Liver (tissue), 7 donors: ENCODE measurements at regions not wholly inside any gene's neighbourhood (a gene's known extent, or its start where the extent isn't known, plus 50 kb on each side); places are given as distances from the start of the nearest gene placed in this dataset.

Source experiments
- DNase-seq: peaks from one replicate; pipeline ENCODE4 v3.0.0-alpha.2; 2017; ENCODE audit warnings: low spot score
- H3K27ac ChIP-seq, 2 donors: one replicate each; pipeline ENCODE4 v1.7.0; 2013; ENCODE audit warnings: inconsistent platforms in 2 of 2, low read length in 2 of 2, control low read depth in 1 of 2, low read depth in 1 of 2, mild to moderate bottlenecking in 1 of 2
- H3K27me3 ChIP-seq, 4 donors: one replicate each; pipeline versions ENCODE4 v1.6.1 to v1.7.0; 2013; ENCODE audit warnings: low read length in 3 of 4, inconsistent platforms in 1 of 4, mild to moderate bottlenecking in 1 of 4, moderate library complexity in 1 of 4; ENCODE audit not compliant: control insufficient read depth in 4 of 4, insufficient read depth in 4 of 4
- H3K36me3 ChIP-seq, 4 donors: one replicate each; pipeline versions ENCODE4 v1.6.1 to v1.7.0; 2013; ENCODE audit warnings: low read length in 3 of 4, mild to moderate bottlenecking in 3 of 4, low read depth in 1 of 4, moderate library complexity in 1 of 4; ENCODE audit not compliant: control insufficient read depth in 4 of 4, insufficient read depth in 3 of 4
- H3K4me1 ChIP-seq, 4 donors: one replicate each; pipeline versions ENCODE4 v1.6.1 to v1.7.0; 2013; ENCODE audit warnings: low read length in 3 of 4, mild to moderate bottlenecking in 3 of 4, moderate library complexity in 1 of 4; ENCODE audit not compliant: control insufficient read depth in 4 of 4, insufficient read depth in 4 of 4
- H3K4me3 ChIP-seq, 3 donors: one replicate each; pipeline versions ENCODE4 v1.6.1 to v1.7.0; 2013; ENCODE audit warnings: low read length in 3 of 3, control low read depth in 1 of 3, low read depth in 1 of 3, mild to moderate bottlenecking in 1 of 3
- H3K9ac ChIP-seq, 2 donors: one replicate each; pipeline ENCODE4 v1.7.0; 2013; ENCODE audit warnings: low read length in 2 of 2, mild to moderate bottlenecking in 2 of 2, moderate library complexity in 2 of 2, control low read depth in 1 of 2, low read depth in 1 of 2
- H3K9me3 ChIP-seq, 4 donors: one replicate each; pipeline versions ENCODE4 v1.6.1 to v1.7.0; 2013; ENCODE audit warnings: low read length in 3 of 4; ENCODE audit not compliant: control insufficient read depth in 4 of 4
- FOXA2 ChIP-seq: IDR thresholded peaks from 2 replicates; pipeline ENCODE4 v1.6.1; 2016; ENCODE audit warnings: antibody characterized with exemption
- GABPA ChIP-seq, 2 donors: IDR thresholded peaks in 1 of 2; conservative IDR thresholded peaks in 1 of 2; 2 replicates each; pipeline ENCODE4 v1.6.1; 2016; ENCODE audit warnings: antibody characterized with exemption in 2 of 2, mild to moderate bottlenecking in 1 of 2, moderate library complexity in 1 of 2
- HNF4A ChIP-seq, 2 donors: conservative IDR thresholded peaks; 2 replicates each; pipeline ENCODE4 v1.6.1; 2016; ENCODE audit warnings: antibody characterized with exemption in 2 of 2, mild to moderate bottlenecking in 2 of 2
- HNF4G ChIP-seq: IDR thresholded peaks from 2 replicates; pipeline ENCODE4 v1.6.1; 2016; ENCODE audit warnings: antibody characterized with exemption
- JUND ChIP-seq, 2 donors: IDR thresholded peaks; 2 replicates each; pipeline ENCODE4 v1.6.1; 2016; ENCODE audit warnings: antibody characterized with exemption in 2 of 2
- NR2F2 ChIP-seq: IDR thresholded peaks from 2 replicates; pipeline ENCODE4 v1.6.1; 2016; ENCODE audit warnings: antibody characterized with exemption
- RAD21 ChIP-seq, 2 donors: IDR thresholded peaks; 2 replicates each; pipeline ENCODE4 v1.6.1; 2016; ENCODE audit warnings: antibody characterized with exemption in 2 of 2, mild to moderate bottlenecking in 2 of 2
- REST ChIP-seq: IDR thresholded peaks from 2 replicates; pipeline ENCODE4 v1.6.1; 2016; ENCODE audit warnings: antibody characterized with exemption, mild to moderate bottlenecking
- RXRA ChIP-seq, 2 donors: IDR thresholded peaks; 2 replicates each; pipeline ENCODE4 v1.6.1; 2017 to 2018; ENCODE audit warnings: antibody characterized with exemption in 2 of 2, mild to moderate bottlenecking in 1 of 2
- TAF1 ChIP-seq: conservative IDR thresholded peaks from 2 replicates; pipeline ENCODE4 v1.6.1; 2016; ENCODE audit warnings: antibody characterized with exemption, mild to moderate bottlenecking
- YY1 ChIP-seq: IDR thresholded peaks from 2 replicates; pipeline ENCODE4 v1.6.1; 2016; ENCODE audit warnings: antibody characterized with exemption, mild to moderate bottlenecking
- ZBTB33 ChIP-seq: IDR thresholded peaks from 2 replicates; pipeline ENCODE4 v1.6.1; 2016; ENCODE audit warnings: antibody characterized with exemption
- WGBS: extraction: QIAGEN DNeasy Blood & Tissue Kit; methylation state at CpG from one replicate; pipeline ENCODE4 v1.1.7; 2013; 5-methylcytosine and 5-hydroxymethylcytosine counted together
- TF ChIP-seq, protein P1 (sequence below): IDR thresholded peaks from 2 replicates; pipeline ENCODE4 v1.6.1; 2016; ENCODE audit warnings: antibody characterized with exemption
- TF ChIP-seq, protein P2 (sequence below): IDR thresholded peaks from 2 replicates; pipeline ENCODE4 v1.6.1; 2016; ENCODE audit warnings: antibody characterized with exemption
- donor health status: healthy.
- donor health status: healthy.
- donor health status: healthy.
- donor health status: healthy.

DNA sequence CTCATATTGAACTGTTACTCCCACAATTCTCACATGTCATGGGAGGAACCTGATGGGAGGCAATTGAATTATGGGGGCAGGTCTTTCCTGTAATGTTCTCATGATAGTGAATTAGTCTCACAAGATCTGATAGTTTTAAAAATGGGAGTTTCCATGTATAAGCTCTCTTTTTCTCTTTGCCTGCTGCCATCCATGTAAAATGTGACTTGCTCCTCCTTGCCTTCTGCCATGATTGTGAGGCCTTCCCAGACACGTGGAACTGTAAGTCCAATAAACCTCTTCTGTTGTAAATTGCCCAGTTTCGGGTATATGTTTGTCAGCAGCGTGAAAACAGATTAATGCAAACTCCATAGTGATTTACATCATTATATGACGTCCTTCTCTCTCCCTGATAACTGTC lies 759.7 kb upstream of the RGS18 start (continued):
- no peak for TF ChIP-seq NR2F2
- TF ChIP-seq, protein P1, sequence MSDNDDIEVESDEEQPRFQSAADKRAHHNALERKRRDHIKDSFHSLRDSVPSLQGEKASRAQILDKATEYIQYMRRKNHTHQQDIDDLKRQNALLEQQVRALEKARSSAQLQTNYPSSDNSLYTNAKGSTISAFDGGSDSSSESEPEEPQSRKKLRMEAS = no peak

DNA sequence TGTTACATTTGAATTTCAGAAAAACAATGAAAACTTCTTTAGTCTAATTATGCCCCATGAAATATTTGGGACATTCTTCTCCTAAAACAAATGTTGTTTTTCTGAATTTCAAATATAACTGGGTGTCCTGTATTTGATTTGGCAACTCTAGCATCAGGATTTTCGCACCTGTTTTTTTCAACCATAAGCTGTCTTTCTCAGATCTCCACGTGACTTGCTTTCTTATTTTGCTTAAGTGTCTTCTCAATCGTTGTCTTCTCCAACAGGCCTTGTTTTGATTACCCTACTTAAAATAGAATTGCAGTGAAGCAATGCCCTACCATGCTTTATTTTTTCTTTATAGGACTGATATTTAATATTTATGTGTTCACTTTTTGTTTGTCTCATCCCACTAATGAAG lies 752.8 kb upstream of the RGS18 start:
- no peaks in the 10 kb centered on the region for H3K9me3 ChIP-seq
- H3K27me3 ChIP-seq = no peaks in the 10 kb centered on the region
- 54% methylated on average over 3 of the region's 3 CpGs for WGBS
- TF ChIP-seq JUND (IDR thresholded peaks at IDR 0.05) (no peak), TAF1 (no peak), HNF4G (no peak), ZBTB33 (no peak), GABPA (IDR thresholded peaks at IDR 0.05 in 1 of 2, conservative IDR thresholded peaks at IDR 0.05 in 1 of 2) (no peak), REST (no peak), YY1 (no peak), NR2F2 (no peak), HNF4A (conservative IDR thresholded peaks at IDR 0.05) (no peak), RXRA (IDR thresholded peaks at IDR 0.05) (no peak), FOXA2 (no peak)
- TF ChIP-seq, protein P1 = no peak
- TF ChIP-seq, protein P2, sequence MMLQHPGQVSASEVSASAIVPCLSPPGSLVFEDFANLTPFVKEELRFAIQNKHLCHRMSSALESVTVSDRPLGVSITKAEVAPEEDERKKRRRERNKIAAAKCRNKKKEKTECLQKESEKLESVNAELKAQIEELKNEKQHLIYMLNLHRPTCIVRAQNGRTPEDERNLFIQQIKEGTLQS = no peak
- no peaks in the 10 kb centered on the region for H3K4me1 ChIP-seq
- no peak overlapping the region for H3K9ac ChIP-seq
- H3K36me3 ChIP-seq = no peaks in the 10 kb centered on the region
- H3K4me3 ChIP-seq = no peak overlapping the region
- H3K27ac ChIP-seq = no peak overlapping the region
- no peak for DNase-seq

GRCh38 chr1:191414981-191415640 lies 743.2 kb upstream of the RGS18 start:
- no peaks in the 10 kb centered on the region for H3K27me3 ChIP-seq
- 59% methylated on average over 2 of the region's 2 CpGs for WGBS
- TF ChIP-seq YY1 (no peak), HNF4A (conservative IDR thresholded peaks at IDR 0.05) (no peak), RXRA (IDR thresholded peaks at IDR 0.05) (no peak), RAD21 (IDR thresholded peaks at IDR 0.05) (no peak), JUND (IDR thresholded peaks at IDR 0.05) (no peak)
- TF ChIP-seq, protein P1 = no peak
- no peak for DNase-seq
- H3K9me3 ChIP-seq = no peaks in the 10 kb centered on the region
- H3K9ac ChIP-seq = no peak overlapping the region
- no peak overlapping the region for H3K4me3 ChIP-seq
- H3K36me3 ChIP-seq = no peaks in the 10 kb centered on the region
- H3K27ac ChIP-seq = no peak overlapping the region
- H3K4me1 ChIP-seq = no peaks in the 10 kb centered on the region
